ENCODE measurements at regions not wholly inside any gene's neighbourhood (a gene's known extent, or its start where the extent isn't known, plus 50 kb on each side); places are given as distances from the start of the nearest gene placed in this dataset.

- TF ChIP-seq GABPA (IDR thresholded peaks at IDR 0.05 in 1 of 2, conservative IDR thresholded peaks at IDR 0.05 in 1 of 2) (no peak), TAF1 (conservative IDR thresholded peaks at IDR 0.05) (no peak), CTCF (IDR thresholded peaks at IDR 0.05; ENCODE audit: low read depth, low read length, missing input control) (no peak), REST (IDR thresholded peaks at IDR 0.05) (no peak), FOXA1 (IDR thresholded peaks at IDR 0.05) (no peak), JUND (IDR thresholded peaks at IDR 0.05) (no peak)
These were observed 1208.5 kb upstream of the ADGRL4 start for GRCh38 chr1:80214888-80215540.

Data from liver (tissue), 3 donors.